ENCODE measurements at regions not wholly inside any gene's neighbourhood (a gene's known extent, or its start where the extent isn't known, plus 50 kb on each side); places are given as distances from the start of the nearest gene placed in this dataset.
"Not testable (repeated sequence)": the region's sequence is repeated elsewhere in the genome, so short reads cannot be mapped to it uniquely, and the experiment has no call there.

DNA sequence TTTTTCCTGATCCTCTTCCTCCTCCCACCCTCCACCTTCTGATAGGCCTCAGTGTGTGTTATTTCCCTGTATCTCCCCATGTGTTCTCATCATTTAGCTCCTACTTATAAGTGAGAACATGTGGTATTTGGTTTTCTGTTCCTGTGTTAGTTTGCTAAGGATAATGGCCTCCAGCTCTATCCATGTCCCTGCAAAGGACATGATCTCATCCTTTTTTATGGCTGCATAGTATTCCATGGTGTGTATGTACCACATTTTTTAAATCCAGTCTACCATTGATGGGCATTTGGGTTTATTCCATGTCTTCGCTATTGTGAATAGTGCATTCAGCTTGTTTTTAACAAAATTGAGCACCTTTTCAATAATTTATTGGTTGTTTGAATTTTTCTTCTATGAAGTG lies 130.8 kb upstream of the ARHGAP20 start:
- TF ChIP-seq POLR2A (IDR thresholded peaks at IDR 0.05), result not testable (repeated sequence)
- TF ChIP-seq, protein P1, sequence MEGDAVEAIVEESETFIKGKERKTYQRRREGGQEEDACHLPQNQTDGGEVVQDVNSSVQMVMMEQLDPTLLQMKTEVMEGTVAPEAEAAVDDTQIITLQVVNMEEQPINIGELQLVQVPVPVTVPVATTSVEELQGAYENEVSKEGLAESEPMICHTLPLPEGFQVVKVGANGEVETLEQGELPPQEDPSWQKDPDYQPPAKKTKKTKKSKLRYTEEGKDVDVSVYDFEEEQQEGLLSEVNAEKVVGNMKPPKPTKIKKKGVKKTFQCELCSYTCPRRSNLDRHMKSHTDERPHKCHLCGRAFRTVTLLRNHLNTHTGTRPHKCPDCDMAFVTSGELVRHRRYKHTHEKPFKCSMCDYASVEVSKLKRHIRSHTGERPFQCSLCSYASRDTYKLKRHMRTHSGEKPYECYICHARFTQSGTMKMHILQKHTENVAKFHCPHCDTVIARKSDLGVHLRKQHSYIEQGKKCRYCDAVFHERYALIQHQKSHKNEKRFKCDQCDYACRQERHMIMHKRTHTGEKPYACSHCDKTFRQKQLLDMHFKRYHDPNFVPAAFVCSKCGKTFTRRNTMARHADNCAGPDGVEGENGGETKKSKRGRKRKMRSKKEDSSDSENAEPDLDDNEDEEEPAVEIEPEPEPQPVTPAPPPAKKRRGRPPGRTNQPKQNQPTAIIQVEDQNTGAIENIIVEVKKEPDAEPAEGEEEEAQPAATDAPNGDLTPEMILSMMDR (IDR thresholded peaks at IDR 0.05 in 4 of 5, conservative IDR thresholded peaks at IDR 0.05 in 1 of 5), result not testable (repeated sequence)
